ENCODE measurements at regions not wholly inside any gene's neighbourhood (a gene's known extent, or its start where the extent isn't known, plus 50 kb on each side); places are given as distances from the start of the nearest gene placed in this dataset.

DNA sequence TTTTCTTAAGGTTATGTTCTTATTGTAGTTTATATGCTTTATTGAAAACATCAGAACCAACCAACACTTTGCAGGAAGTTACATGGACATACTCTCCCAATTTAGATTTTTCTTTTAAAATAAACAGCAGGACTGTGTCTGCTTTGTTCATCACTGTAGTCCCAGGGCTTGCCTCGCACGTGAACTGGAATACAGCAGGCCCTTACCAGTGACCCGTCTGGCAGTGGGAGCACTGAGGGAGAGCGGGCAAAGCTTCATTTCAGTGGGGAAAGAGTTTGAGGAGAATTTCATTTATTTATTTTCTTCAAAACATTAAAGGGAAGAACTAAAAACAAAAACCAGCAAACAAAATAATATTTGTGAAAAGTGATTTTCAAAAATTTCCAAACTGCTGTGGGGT lies 230.8 kb downstream of the PAX1 start:
- no peaks in the 10 kb centered on the region for H3K4me1 ChIP-seq (ENCODE audit: insufficient read depth, low read length)
- H3K9ac ChIP-seq (ENCODE audit: insufficient read depth, low read depth, low read length): no peak overlapping the region
- H3K9me3 ChIP-seq (ENCODE audit: low read length): no peaks in the 10 kb centered on the region
- no peak for DNase-seq (ENCODE audit: low spot score)
- 2% methylated on average over 4 of the region's 4 CpGs for WGBS (ENCODE audit: low lambda C conversion rate)
- in situ Hi-C loops (cut with HindIII; ENCODE audit: extremely low pct_ligation_motif_present, low pct_unique_long_range_greater_than_20kb) (no loop called here), intact Hi-C loops (cut with micrococcal nuclease; ENCODE audit: unreplicated experiment) (no loop called here)
- POLR2A ChIA-PET: no interaction called here
- ATAC-seq: no peak
- no peaks in the 10 kb centered on the region for H4K20me1 ChIP-seq (ENCODE audit: insufficient read depth, low read length)
- TF ChIP-seq XBP1 (CRISPR knock-in tag; IDR thresholded peaks at IDR 0.05): no peak
- TF ChIP-seq ZNF768 (CRISPR knock-in tag; IDR thresholded peaks at IDR 0.05): no peak
- no peak for TF ChIP-seq KLF11 (CRISPR knock-in tag; IDR thresholded peaks at IDR 0.05)
- no peak for TF ChIP-seq MTA1 (CRISPR knock-in tag; IDR thresholded peaks at IDR 0.05; ENCODE audit: borderline replicate concordance)
- no peak for TF ChIP-seq GATAD1 (CRISPR knock-in tag; IDR thresholded peaks at IDR 0.05)
- TF ChIP-seq KDM1A (CRISPR knock-in tag; IDR thresholded peaks at IDR 0.05): no peak
- no peak for TF ChIP-seq ZNF274 (CRISPR knock-in tag; IDR thresholded peaks at IDR 0.05)
- TF ChIP-seq, protein P1, sequence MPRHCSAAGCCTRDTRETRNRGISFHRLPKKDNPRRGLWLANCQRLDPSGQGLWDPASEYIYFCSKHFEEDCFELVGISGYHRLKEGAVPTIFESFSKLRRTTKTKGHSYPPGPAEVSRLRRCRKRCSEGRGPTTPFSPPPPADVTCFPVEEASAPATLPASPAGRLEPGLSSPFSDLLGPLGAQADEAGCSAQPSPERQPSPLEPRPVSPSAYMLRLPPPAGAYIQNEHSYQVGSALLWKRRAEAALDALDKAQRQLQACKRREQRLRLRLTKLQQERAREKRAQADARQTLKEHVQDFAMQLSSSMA (CRISPR knock-in tag; IDR thresholded peaks at IDR 0.05): no peak
- TF ChIP-seq, protein P2, sequence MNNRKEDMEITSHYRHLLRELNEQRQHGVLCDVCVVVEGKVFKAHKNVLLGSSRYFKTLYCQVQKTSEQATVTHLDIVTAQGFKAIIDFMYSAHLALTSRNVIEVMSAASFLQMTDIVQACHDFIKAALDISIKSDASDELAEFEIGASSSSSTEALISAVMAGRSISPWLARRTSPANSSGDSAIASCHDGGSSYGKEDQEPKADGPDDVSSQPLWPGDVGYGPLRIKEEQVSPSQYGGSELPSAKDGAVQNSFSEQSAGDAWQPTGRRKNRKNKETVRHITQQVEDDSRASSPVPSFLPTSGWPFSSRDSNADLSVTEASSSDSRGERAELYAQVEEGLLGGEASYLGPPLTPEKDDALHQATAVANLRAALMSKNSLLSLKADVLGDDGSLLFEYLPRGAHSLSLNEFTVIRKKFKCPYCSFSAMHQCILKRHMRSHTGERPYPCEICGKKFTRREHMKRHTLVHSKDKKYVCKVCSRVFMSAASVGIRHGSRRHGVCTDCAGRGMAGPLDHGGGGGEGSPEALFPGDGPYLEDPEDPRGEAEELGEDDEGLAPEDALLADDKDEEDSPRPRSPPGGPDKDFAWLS (CRISPR knock-in tag; IDR thresholded peaks at IDR 0.05; ENCODE audit: borderline replicate concordance): no peak
- no peak for TF ChIP-seq FOXK2 (IDR thresholded peaks at IDR 0.05)
- TF ChIP-seq ZNF160 (CRISPR knock-in tag; IDR thresholded peaks at IDR 0.05): no peak
- TF ChIP-seq HNF4G (IDR thresholded peaks at IDR 0.05; ENCODE audit: borderline replicate concordance, low read depth, low read length): no peak
- no peak for TF ChIP-seq HNF4G (CRISPR knock-in tag; IDR thresholded peaks at IDR 0.05; ENCODE audit: borderline replicate concordance, low read depth)
- TF ChIP-seq ZNF841 (CRISPR knock-in tag; IDR thresholded peaks at IDR 0.05; ENCODE audit: borderline replicate concordance): no peak
- TF ChIP-seq DPF2 (CRISPR knock-in tag; IDR thresholded peaks at IDR 0.05; ENCODE audit: borderline replicate concordance, low read depth): no peak
- no peak for TF ChIP-seq KDM2A (CRISPR knock-in tag; IDR thresholded peaks at IDR 0.05; ENCODE audit: borderline replicate concordance, low read depth)
- no peak for TF ChIP-seq PITX1 (CRISPR knock-in tag; IDR thresholded peaks at IDR 0.05)
- no peak for TF ChIP-seq KMT2B (CRISPR knock-in tag; IDR thresholded peaks at IDR 0.05)
- TF ChIP-seq, protein P3, sequence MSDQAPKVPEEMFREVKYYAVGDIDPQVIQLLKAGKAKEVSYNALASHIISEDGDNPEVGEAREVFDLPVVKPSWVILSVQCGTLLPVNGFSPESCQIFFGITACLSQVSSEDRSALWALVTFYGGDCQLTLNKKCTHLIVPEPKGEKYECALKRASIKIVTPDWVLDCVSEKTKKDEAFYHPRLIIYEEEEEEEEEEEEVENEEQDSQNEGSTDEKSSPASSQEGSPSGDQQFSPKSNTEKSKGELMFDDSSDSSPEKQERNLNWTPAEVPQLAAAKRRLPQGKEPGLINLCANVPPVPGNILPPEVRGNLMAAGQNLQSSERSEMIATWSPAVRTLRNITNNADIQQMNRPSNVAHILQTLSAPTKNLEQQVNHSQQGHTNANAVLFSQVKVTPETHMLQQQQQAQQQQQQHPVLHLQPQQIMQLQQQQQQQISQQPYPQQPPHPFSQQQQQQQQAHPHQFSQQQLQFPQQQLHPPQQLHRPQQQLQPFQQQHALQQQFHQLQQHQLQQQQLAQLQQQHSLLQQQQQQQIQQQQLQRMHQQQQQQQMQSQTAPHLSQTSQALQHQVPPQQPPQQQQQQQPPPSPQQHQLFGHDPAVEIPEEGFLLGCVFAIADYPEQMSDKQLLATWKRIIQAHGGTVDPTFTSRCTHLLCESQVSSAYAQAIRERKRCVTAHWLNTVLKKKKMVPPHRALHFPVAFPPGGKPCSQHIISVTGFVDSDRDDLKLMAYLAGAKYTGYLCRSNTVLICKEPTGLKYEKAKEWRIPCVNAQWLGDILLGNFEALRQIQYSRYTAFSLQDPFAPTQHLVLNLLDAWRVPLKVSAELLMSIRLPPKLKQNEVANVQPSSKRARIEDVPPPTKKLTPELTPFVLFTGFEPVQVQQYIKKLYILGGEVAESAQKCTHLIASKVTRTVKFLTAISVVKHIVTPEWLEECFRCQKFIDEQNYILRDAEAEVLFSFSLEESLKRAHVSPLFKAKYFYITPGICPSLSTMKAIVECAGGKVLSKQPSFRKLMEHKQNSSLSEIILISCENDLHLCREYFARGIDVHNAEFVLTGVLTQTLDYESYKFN (CRISPR knock-in tag; conservative IDR thresholded peaks at IDR 0.05): no peak
- no peak for TF ChIP-seq SPEN (CRISPR knock-in tag; IDR thresholded peaks at IDR 0.05; ENCODE audit: low read depth)
- H3K27me3 ChIP-seq (ENCODE audit: control insufficient read depth in 1 of 2, insufficient read depth in 2 of 2, low read length in 2 of 2): no peaks in the 10 kb centered on the region
- H3K4me2 ChIP-seq (ENCODE audit: low read depth, low read length): no peak overlapping the region
- CTCF ChIA-PET (ENCODE audit: low intra/inter-chr PET ratio, low total read pairs): no interaction called here
- no peak for FAIRE-seq
- BruUV-seq (replicated peaks): no TSS peak
- H3K4me3 ChIP-seq (replicated peaks in 1 of 3; ENCODE audit: insufficient read depth in 1 of 3, low read depth in 2 of 3, low read length in 3 of 3): no peak overlapping the region
- no peaks in the 10 kb centered on the region for H3K36me3 ChIP-seq (replicated peaks in 1 of 2; ENCODE audit: control insufficient read depth in 1 of 2, insufficient read depth in 2 of 2, low read length in 2 of 2)
- no peak overlapping the region for H2AFZ ChIP-seq (ENCODE audit: low read length)
- no peak overlapping the region for H3K27ac ChIP-seq (ENCODE audit: extremely low read length, insufficient read depth, low read length)
- H3K79me2 ChIP-seq (ENCODE audit: insufficient read depth, low read length): no peaks in the 10 kb centered on the region

All from HepG2 (cell line).